ENCODE measurements at regions not wholly inside any gene's neighbourhood (a gene's known extent, or its start where the extent isn't known, plus 50 kb on each side); places are given as distances from the start of the nearest gene placed in this dataset.
"Not testable (repeated sequence)": the region's sequence is repeated elsewhere in the genome, so short reads cannot be mapped to it uniquely, and the experiment has no call there.

DNA sequence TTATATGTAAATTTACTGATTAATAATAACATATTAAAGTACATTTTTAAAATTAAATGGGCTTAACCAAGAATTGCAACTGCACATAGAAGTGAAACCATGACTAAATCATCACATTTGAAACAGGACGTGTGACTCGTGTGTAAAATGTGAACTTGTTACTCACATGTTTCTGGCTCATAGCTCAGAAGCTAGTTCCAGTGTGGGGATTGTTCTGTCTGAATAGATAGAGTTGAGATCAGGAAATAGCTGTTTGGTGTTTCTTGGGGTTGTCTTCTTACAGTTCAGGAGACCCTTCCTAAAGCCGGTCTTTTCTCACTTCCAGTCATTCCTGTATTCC lies 130.9 kb downstream of the LAT start:
- TF ChIP-seq, protein P1, sequence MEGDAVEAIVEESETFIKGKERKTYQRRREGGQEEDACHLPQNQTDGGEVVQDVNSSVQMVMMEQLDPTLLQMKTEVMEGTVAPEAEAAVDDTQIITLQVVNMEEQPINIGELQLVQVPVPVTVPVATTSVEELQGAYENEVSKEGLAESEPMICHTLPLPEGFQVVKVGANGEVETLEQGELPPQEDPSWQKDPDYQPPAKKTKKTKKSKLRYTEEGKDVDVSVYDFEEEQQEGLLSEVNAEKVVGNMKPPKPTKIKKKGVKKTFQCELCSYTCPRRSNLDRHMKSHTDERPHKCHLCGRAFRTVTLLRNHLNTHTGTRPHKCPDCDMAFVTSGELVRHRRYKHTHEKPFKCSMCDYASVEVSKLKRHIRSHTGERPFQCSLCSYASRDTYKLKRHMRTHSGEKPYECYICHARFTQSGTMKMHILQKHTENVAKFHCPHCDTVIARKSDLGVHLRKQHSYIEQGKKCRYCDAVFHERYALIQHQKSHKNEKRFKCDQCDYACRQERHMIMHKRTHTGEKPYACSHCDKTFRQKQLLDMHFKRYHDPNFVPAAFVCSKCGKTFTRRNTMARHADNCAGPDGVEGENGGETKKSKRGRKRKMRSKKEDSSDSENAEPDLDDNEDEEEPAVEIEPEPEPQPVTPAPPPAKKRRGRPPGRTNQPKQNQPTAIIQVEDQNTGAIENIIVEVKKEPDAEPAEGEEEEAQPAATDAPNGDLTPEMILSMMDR (IDR thresholded peaks at IDR 0.05), result not testable (repeated sequence)
- TF ChIP-seq EP300 (IDR thresholded peaks at IDR 0.05), result not testable (repeated sequence)

Measured in tibial nerve (tissue), 4 donors.